NT2/D1 (cell line): ENCODE measurements at regions not wholly inside any gene's neighbourhood (a gene's known extent, or its start where the extent isn't known, plus 50 kb on each side); places are given as distances from the start of the nearest gene placed in this dataset.
A peak's percentile ranks its signal among the peaks of the same experiment; 100 is the strongest.

Source experiments
- DNase-seq: peaks from one replicate; pipeline ENCODE4 v3.0.0-alpha.2; 2011; ENCODE audit warnings: low read depth, low spot score
- H3K27me3 ChIP-seq: 2 replicates; pipeline ENCODE4 v1.6.0; 2011; ENCODE audit warnings: mild to moderate bottlenecking; ENCODE audit not compliant: insufficient read length, insufficient read depth
- H3K36me3 ChIP-seq: 2 replicates; pipeline ENCODE4 v1.6.1; 2011; ENCODE audit warnings: mild to moderate bottlenecking, low read length, mixed read lengths; ENCODE audit not compliant: insufficient read depth, insufficient read length
- H3K4me1 ChIP-seq: 2 replicates; pipeline ENCODE4 v1.5.1; 2011; ENCODE audit not compliant: insufficient read depth, insufficient read length
- H3K4me3 ChIP-seq: 2 replicates; pipeline ENCODE4 v1.5.1; 2011; ENCODE audit warnings: low read depth; ENCODE audit not compliant: insufficient read length
- H3K9ac ChIP-seq: 2 replicates; pipeline ENCODE4 v1.6.0; 2011; ENCODE audit warnings: low read depth; ENCODE audit not compliant: insufficient read length
- H3K9me3 ChIP-seq: 2 replicates; pipeline ENCODE4 v1.5.1; 2011; ENCODE audit warnings: mild to moderate bottlenecking, low read length; ENCODE audit not compliant: insufficient read depth
- SUZ12 ChIP-seq: IDR thresholded peaks from 2 replicates; pipeline ENCODE4 v1.6.1; 2011; ENCODE audit not compliant: insufficient read length, insufficient read depth; ENCODE audit errors: extremely low read depth
- YY1 ChIP-seq: IDR thresholded peaks from 2 replicates; pipeline ENCODE4 v1.6.1; 2011; ENCODE audit not compliant: insufficient read length, insufficient read depth
- ZNF274 ChIP-seq: IDR thresholded peaks from 2 replicates; pipeline ENCODE4 v1.6.1; 2011; ENCODE audit warnings: mild to moderate bottlenecking, low read depth, low read length

DNA sequence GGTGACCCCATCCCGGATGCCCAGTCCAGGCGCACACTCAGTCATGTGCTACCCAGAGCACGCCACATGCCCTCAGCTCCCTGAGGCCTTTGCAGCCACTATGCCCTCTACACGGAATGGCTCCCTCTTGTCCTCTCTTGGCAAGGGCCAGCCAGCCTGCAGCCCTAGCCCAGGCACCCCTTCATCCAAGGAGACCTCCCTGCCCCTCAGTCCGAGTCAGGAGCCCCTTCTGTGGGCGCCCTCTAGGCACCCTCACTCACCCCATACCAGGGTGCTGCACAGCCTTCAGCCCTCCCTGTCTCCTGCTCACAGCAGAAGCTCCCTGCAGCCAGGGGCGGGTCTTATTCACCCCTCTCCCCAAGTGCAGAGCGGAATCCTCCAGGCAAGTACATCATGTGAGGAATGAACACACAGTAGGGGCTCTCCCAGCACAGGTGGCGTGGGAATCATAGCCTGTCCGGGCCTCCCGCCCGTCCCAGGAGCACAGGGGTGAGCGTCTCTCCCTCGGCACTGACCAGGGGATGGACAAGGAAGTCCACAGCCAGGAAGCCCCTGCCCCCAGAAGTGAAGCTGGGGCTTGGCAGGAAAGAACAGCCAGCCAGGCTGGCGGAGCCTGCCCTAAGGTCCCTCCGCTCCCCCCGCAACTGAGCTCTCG lies 186.9 kb downstream of the RBFOX3 start:
- Histone ChIP-seq H3K9ac (no peak overlapping the region), H3K27me3 (no peaks in the 10 kb centered on the region), H3K4me1 (peaks cover 36% of the 10 kb centered on the region), H3K36me3 (no peaks in the 10 kb centered on the region), H3K9me3 (no peaks in the 10 kb centered on the region), H3K4me3 (no peak overlapping the region)
- no peak for TF ChIP-seq ZNF274
- no peak for TF ChIP-seq YY1
- no peak for TF ChIP-seq SUZ12
- no peak for DNase-seq

DNA sequence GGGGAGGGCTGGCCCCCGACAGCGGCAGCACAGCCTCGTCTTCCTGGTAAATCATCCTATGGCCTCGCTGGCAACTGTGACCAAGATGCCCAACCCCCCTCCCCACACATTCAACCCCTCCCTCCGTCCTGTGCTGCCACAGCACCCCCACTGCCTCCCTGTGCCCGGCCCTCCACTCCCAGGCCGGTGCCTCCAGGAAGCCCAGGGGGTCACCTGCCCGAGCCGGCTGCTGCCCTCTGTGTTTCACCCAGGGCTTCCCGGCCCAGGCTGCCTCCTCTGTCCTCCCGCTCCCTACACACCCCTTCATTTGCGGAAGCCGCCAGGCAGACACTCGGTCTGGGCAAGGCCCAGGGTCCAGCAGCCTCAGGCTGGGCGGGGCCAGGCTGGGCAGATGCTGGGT lies 188.6 kb downstream of the RBFOX3 start:
- Histone ChIP-seq H3K9me3 (no peaks in the 10 kb centered on the region), H3K9ac (no peak overlapping the region), H3K4me1 (peaks cover 28% of the 10 kb centered on the region), H3K4me3 (no peak overlapping the region), H3K36me3 (no peaks in the 10 kb centered on the region), H3K27me3 (no peaks in the 10 kb centered on the region)
- no peak for TF ChIP-seq ZNF274
- no peak for TF ChIP-seq YY1
- TF ChIP-seq SUZ12: no peak
- DNase-seq: no peak

DNA sequence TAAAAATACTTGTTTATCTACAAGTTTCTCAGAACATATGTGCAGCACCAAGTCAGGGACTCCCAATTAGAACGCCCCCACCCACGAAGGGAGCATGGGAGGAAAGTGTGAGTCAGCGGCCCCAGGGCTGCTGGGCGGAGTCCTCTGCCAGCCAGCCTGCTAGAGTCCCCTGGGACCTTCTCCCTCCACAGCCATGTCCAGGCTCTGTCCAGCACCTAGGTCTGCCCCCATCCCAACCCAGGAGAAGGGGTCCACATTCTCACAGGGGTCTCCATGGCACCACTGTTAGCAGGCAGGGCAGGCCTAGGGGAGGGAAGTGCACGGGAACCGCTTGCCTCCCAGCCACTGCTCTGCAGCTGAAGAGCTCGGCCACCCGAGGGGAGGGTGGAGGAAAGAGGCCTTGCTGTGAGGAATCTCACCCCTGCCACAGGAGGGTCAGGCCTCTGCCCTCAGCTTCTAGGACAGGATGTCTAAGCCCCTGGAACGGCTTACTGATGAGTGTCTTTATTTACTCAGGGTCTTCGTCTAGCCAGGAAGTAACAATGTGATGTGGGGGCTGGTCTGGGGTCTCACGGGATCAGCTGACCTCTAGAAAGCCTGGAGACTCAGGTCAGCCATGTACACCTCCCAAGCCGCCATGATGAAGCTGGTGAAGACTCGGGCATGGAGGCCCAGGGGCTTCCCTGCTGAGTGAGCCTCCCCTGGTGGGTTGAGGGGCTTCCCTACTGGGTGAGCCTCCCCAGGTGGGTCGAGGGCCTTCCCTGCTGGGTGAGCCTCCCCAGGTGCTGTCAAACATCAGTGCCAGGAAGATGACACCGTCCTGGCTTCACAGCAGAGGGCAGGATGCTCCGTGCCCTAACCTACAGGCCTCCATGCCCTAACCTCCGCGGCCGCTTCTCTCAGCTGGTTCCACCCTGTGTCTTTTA lies 190.3 kb downstream of the RBFOX3 start:
- no peak for TF ChIP-seq ZNF274
- no peak for TF ChIP-seq SUZ12
- no peak for TF ChIP-seq YY1
- Histone ChIP-seq H3K4me3 (no peak overlapping the region), H3K36me3 (no peaks in the 10 kb centered on the region), H3K9me3 (no peaks in the 10 kb centered on the region), H3K27me3 (peaks cover 2% of the 10 kb centered on the region), H3K4me1 (peaks cover 32% of the 10 kb centered on the region), H3K9ac (peak overlapping the region; percentile 26)
- no peak for DNase-seq

DNA sequence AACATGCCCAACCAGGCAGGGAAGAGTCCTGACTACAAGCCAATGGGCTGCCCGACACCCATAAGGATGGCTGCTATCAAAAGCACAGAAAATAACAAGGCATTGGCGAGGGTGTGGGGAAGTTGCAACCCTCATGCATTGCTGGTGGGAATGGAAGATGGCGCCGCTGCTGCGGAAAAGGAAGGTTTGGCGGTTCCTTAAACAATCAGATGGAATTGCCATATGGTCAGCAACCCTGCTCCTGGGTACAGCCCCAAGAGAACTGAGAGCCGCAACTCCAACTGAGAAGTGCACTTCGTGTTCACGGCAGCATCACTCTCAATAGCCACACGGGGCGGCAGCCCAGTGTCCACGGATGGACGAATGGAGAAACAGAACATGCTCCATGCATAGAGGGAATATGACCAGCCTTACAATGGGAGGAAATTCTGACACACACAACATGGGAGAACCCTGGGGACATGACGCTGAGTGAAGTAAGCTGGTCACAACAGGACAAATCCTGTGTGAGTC lies 193.3 kb downstream of the RBFOX3 start:
- H3K36me3 ChIP-seq: no peaks in the 10 kb centered on the region
- H3K9ac ChIP-seq: no peak overlapping the region
- H3K27me3 ChIP-seq: peaks cover 2% of the 10 kb centered on the region
- no peak overlapping the region for H3K4me3 ChIP-seq
- DNase-seq: no peak
- H3K4me1 ChIP-seq: peaks cover 30% of the 10 kb centered on the region
- TF ChIP-seq ZNF274 (no peak), SUZ12 (no peak), YY1 (no peak)
- H3K9me3 ChIP-seq: no peaks in the 10 kb centered on the region

DNA sequence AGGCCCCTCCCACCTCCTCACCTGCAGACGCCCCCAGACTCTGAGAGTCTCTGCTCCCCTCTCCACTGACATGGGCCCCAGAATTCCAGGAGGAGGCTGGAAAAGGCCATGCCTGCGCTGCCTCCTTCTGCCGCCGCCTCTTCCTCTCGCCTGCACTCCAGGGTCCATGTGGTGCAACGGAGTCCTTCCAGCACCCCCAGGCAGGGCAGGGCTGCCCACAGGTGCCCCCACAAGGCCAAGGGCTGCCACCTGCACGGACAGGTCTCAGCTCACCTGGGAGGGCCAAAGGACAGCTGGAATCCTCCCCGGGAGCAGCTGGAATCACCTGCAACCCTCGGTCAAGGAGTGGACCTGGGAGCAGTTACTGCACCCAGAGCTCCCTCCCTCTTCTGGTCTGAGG lies 194.9 kb downstream of the RBFOX3 start:
- DNase-seq: no peak
- Histone ChIP-seq H3K4me1 (peaks cover 19% of the 10 kb centered on the region), H3K4me3 (no peak overlapping the region), H3K9me3 (no peaks in the 10 kb centered on the region), H3K9ac (no peak overlapping the region), H3K27me3 (peaks cover 2% of the 10 kb centered on the region), H3K36me3 (no peaks in the 10 kb centered on the region)
- TF ChIP-seq SUZ12 (no peak), YY1 (no peak)

DNA sequence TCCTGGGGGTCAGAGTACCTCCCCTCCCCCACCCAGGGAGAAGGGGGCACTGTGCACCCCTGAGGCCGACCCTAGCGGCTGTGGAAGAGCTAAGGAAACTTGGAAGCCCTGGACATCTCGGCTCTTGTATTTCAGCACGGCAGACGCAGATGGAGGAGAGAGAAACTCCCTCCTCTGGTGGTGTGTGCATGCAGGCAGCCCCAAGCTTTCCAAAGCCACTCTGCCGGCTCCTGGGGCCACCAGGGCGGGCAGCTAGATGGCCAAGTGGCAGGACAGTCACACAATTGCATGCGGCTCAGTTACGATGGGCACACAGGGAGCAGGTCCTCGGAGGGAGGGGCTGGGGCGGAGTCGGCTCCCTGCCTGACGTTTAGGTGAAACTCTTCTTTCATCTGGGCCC lies 195.5 kb downstream of the RBFOX3 start:
- Histone ChIP-seq H3K9me3 (no peaks in the 10 kb centered on the region), H3K4me1 (peaks cover 16% of the 10 kb centered on the region), H3K27me3 (peaks cover 2% of the 10 kb centered on the region), H3K36me3 (no peaks in the 10 kb centered on the region), H3K9ac (no peak overlapping the region), H3K4me3 (no peak overlapping the region)
- no peak for TF ChIP-seq SUZ12
- DNase-seq: no peak

DNA sequence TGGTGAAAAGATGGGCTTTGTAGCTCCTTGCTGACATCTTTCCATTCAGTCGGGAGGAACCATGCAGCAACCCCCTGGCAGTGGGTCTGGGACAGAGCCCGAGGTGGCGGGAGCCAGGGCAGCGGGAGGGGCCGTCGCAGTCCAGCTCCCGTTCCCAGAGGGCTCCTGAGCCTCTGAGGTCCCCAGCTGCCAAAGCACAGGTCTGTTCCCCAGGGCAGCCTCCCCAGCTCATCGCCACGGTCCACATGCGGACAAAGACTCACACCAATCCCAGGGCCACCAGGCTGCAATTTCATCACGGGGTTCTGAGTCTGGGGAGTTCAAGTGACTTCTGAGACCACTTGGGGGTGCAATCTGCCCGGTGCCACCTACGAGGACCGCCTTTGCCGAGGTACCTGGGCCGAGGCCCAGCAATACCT lies 196.0 kb downstream of the RBFOX3 start:
- Histone ChIP-seq H3K9ac (no peak overlapping the region), H3K4me1 (peaks cover 16% of the 10 kb centered on the region), H3K36me3 (no peaks in the 10 kb centered on the region), H3K4me3 (no peak overlapping the region), H3K9me3 (no peaks in the 10 kb centered on the region), H3K27me3 (peaks cover 2% of the 10 kb centered on the region)
- no peak for TF ChIP-seq SUZ12
- TF ChIP-seq YY1: no peak
- no peak for TF ChIP-seq ZNF274
- no peak for DNase-seq
